ENCODE measurements at regions not wholly inside any gene's neighbourhood (a gene's known extent, or its start where the extent isn't known, plus 50 kb on each side); places are given as distances from the start of the nearest gene placed in this dataset.
A peak's percentile ranks its signal among the peaks of the same experiment; 100 is the strongest.

GRCh38 chr3:176661432-176661964 is 535.8 kb downstream of the TBL1XR1 start (continued):
- no peak for TF ChIP-seq U2AF1 (optimal IDR thresholded peaks at IDR 0.05; ENCODE audit: low read depth, low read length)
- TF ChIP-seq BRCA1 (IDR thresholded peaks at IDR 0.05), result no peak
- TF ChIP-seq BRCA1 (CRISPR knock-in tag; IDR thresholded peaks at IDR 0.05), result no peak
- TF ChIP-seq MYNN (IDR thresholded peaks at IDR 0.05), result peak; percentile 85
- TF ChIP-seq MYNN (CRISPR knock-in tag; IDR thresholded peaks at IDR 0.05), result no peak
- no peak for TF ChIP-seq TCFL5 (CRISPR knock-in tag; conservative IDR thresholded peaks at IDR 0.05)
- TF ChIP-seq HCFC1 (IDR thresholded peaks at IDR 0.05; ENCODE audit: low read depth, low read length), result no peak
- TF ChIP-seq NELFE (IDR thresholded peaks at IDR 0.05; ENCODE audit: insufficient read depth, insufficient read length), result no peak
- no peak for TF ChIP-seq MCM2 (IDR thresholded peaks at IDR 0.05; ENCODE audit: low read depth)
- no peak for TF ChIP-seq ZNF134 (CRISPR knock-in tag; conservative IDR thresholded peaks at IDR 0.05)
- no peak for TF ChIP-seq ZNF280A (IDR thresholded peaks at IDR 0.05; ENCODE audit: low read depth, partially characterized antibody)
- TF ChIP-seq RUNX1 (IDR thresholded peaks at IDR 0.05; ENCODE audit: low read depth), result no peak
- no peak for TF ChIP-seq THAP12 (CRISPR knock-in tag; IDR thresholded peaks at IDR 0.05)
- TF ChIP-seq MYC (IDR thresholded peaks at IDR 0.05; ENCODE audit: low read depth, low read length), result peak; percentile 44; the same call in 1 of the 2 replicates
- no peak for TF ChIP-seq MYC (CRISPR knock-in tag; IDR thresholded peaks at IDR 0.05; ENCODE audit: borderline replicate concordance, low read depth)
- no peak for TF ChIP-seq HEY1 (CRISPR knock-in tag; IDR thresholded peaks at IDR 0.05; ENCODE audit: borderline replicate concordance)
- no peak for TF ChIP-seq ZBTB33 (CRISPR knock-in tag; IDR thresholded peaks at IDR 0.05)
- TF ChIP-seq CSDE1 (IDR thresholded peaks at IDR 0.05), result no peak
- no peak for TF ChIP-seq NKRF (IDR thresholded peaks at IDR 0.05; ENCODE audit: borderline replicate concordance)
- no peak for TF ChIP-seq FOXP1 (CRISPR knock-in tag; IDR thresholded peaks at IDR 0.05)
- TF ChIP-seq NCOA2 (IDR thresholded peaks at IDR 0.05; ENCODE audit: partially characterized antibody in 2 of 2), result peak; percentile 42 to 77
- TF ChIP-seq ZNF224 (CRISPR knock-in tag; IDR thresholded peaks at IDR 0.05), result no peak
- TF ChIP-seq SMAD2 (IDR thresholded peaks at IDR 0.05; ENCODE audit: low read depth, low read length), result no peak
- peak; percentile 90 for TF ChIP-seq MAFK (IDR thresholded peaks at IDR 0.05; ENCODE audit: low read length)

All from K562 (cell line).